ES-I3 (cell line): ENCODE measurements at regions not wholly inside any gene's neighbourhood (a gene's known extent, or its start where the extent isn't known, plus 50 kb on each side); places are given as distances from the start of the nearest gene placed in this dataset.

Experiments used
- H3K36me3 ChIP-seq: 2 replicates; pipeline ENCODE4 v1.6.1; 2013; ENCODE audit warnings: mild to moderate bottlenecking, low read length, control low read depth, moderate library complexity; ENCODE audit not compliant: insufficient read depth
- H3K4me1 ChIP-seq: 2 replicates; pipeline ENCODE4 v1.6.1; 2013; ENCODE audit warnings: mild to moderate bottlenecking, control low read depth, low read length; ENCODE audit not compliant: insufficient read depth
- H3K9ac ChIP-seq: 2 replicates; pipeline ENCODE4 v1.6.1; 2013; ENCODE audit warnings: low read depth, mild to moderate bottlenecking, low read length, moderate library complexity
- H3K9me3 ChIP-seq: 2 replicates; pipeline ENCODE4 v1.6.1; 2013; ENCODE audit warnings: mild to moderate bottlenecking, low read length, moderate library complexity; ENCODE audit not compliant: control insufficient read depth, insufficient read depth

DNA sequence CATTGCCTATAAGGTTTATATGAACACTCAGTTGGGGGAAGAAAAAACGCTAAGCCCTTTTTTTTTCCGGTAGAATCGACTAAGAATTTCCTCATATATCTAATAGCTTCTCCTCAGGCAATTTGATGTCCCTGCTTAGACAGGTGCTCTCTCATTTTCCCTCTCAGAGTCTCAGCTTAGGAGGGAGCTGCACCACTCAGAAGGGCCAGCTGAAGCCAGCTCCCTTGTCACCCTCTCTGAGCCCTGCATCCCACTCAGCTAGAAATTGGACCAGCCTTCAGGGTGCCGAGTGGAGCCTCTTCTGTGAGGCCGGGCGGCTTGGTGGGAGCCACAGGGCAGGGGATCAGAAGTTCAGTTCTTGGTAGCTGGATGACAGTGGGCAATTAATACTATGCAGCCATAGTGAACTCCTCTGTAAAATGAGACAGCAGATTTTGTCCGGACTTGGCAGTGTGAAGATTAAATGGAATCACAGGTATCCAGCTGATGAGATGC lies 368.5 kb downstream of the MAFB start:
- Histone ChIP-seq H3K4me1 (peaks cover 25% of the 10 kb centered on the region), H3K9me3 (no peaks in the 10 kb centered on the region), H3K9ac (no peak overlapping the region), H3K36me3 (no peaks in the 10 kb centered on the region)

DNA sequence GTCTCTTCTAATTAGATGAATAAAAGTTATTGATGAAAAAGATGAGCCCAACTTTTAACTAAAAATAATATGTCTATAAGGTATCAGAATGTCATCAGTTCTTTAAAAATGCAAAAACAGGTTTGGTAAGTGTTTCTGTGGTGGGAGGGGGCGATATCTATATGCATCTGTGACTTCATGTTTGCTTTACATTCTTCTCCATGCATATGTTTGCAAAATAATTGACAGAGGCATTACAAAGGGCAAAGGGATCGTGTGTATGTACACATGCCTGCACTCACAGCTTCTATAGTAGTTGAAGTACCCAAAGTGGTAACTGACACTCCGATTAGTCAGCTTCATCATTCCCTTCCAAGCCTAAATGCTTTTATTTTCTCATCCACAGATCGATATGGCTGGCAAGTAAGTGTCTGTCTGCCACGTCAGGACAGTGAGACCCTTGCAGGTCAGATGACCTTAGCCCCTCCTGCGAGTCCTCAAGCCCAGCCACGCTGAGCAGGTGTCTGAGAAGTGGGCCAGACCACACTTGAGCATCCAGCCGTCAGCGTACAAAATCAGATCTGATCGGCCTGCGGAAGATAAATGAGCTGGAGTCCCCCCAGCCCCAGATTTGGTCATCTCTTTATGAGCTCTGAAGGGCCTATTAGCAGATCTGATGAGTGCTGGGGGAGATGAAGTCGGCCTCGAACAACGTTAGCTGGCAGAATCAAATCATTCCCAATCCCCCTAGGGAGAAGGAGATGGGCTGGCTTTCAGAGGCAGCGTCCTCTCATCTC lies 369.1 kb downstream of the MAFB start:
- no peaks in the 10 kb centered on the region for H3K9me3 ChIP-seq
- peaks cover 25% of the 10 kb centered on the region for H3K4me1 ChIP-seq
- no peak overlapping the region for H3K9ac ChIP-seq
- no peaks in the 10 kb centered on the region for H3K36me3 ChIP-seq

DNA sequence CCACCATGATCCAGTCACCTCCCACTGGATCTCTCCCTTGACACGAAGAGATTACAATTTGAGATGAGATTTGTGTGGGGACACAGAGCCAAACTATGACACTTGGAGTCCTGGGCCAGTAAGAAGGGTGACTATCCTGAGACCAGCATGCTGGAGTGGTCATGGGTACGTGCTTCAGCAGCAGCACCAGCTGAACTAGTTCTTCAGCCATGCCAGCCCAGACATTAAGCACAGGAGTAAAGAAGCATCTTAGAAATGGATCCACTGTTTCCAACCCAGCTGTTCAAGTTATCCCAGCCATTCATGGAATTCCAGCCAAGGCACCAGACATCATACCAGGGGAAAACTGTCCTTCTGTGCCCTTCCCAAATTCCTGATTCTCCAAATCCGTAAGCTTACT lies 370.0 kb downstream of the MAFB start:
- peaks cover 25% of the 10 kb centered on the region for H3K4me1 ChIP-seq
- H3K36me3 ChIP-seq = no peaks in the 10 kb centered on the region
- H3K9me3 ChIP-seq = no peaks in the 10 kb centered on the region
- no peak overlapping the region for H3K9ac ChIP-seq

DNA sequence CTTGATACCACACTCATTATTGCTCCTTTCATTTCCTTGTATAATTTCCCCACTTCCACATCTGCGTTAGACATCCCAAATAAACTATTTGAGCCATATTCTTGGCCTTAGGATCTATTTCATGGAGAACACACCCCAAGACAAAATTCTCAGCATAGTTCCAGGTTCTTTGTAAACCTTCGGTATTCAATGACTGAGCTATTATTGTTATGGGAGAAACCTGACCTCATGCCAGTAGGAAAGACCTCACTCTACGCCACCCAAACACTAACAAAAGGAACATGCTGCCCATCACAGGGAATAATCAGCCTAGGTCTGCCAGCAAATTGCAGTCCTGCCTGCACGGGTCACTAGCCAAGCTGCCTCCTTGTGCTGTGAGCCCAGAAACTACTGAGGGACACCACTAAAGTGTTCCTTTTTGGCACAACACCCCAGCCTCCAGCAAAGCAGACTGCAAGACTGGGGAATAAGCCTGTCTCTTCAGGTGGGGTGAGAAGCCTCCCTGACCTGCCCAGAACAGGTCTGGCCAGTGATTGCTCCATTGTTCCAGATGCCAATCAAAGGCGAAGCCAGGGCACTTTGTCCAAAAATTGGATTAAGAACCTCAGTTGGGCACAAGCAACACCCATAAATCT lies 371.8 kb downstream of the MAFB start:
- Histone ChIP-seq H3K9me3 (no peaks in the 10 kb centered on the region), H3K9ac (no peak overlapping the region), H3K36me3 (no peaks in the 10 kb centered on the region), H3K4me1 (peaks cover 10% of the 10 kb centered on the region)

DNA sequence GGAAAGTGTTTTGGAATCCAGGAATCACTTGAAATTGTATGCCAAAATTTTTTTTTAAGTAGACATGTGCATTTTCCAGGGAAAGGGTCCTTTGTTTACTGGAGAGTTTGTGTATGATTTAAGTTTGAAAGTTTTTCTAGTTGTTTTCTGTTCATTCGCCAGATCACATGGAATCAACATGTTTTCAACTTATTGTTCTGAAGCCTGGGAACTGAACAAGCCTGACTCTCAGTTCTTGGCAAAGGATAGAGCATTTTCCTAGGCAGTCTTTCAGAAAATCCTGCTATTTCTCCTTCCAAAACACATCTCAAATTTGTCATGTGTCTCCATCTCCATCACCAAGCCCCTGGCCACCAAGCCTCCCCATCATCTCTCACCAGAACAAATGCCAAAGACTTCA lies 374.8 kb downstream of the MAFB start:
- H3K9ac ChIP-seq = no peak overlapping the region
- peaks cover 9% of the 10 kb centered on the region for H3K4me1 ChIP-seq
- no peaks in the 10 kb centered on the region for H3K9me3 ChIP-seq
- H3K36me3 ChIP-seq = no peaks in the 10 kb centered on the region

DNA sequence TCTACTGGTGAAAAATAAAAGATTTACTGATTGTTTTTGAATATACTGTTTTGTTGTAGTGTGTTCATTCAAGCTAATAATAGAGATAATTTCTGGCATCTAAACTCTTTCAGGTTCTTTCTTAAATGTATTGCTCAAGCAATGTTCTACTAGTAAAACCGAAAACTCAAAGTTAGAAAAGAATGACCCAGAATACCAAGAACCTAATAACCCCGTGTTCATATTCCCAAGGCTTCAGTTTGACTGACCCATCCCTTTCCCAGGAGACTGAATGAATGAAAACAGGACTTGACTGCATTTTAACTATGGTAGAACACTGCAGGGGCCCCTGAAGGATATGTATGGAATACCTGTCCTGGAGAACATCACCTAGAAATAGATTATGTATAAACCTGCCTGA lies 375.3 kb downstream of the MAFB start:
- Histone ChIP-seq H3K4me1 (peaks cover 9% of the 10 kb centered on the region), H3K36me3 (no peaks in the 10 kb centered on the region), H3K9me3 (no peaks in the 10 kb centered on the region), H3K9ac (no peak overlapping the region)

DNA sequence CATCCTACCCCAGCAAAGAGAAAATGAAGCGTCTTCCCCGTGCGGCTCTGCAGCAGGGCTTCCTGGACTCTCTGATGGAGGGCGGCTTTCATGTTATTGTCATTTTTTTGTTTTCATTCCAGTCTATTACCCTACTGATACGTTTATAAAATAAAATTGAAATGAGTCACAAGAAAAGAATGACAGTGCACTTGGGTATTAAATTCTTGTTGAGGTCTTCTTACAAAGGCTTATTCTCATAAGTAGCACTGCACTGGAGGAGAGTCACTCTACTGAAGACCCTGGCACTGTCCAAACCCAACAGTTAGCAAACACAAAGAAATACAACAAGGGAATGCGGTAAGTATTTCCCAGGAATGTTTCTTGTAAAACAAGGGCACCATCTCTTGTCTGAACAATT lies 379.3 kb downstream of the MAFB start:
- no peaks in the 10 kb centered on the region for H3K36me3 ChIP-seq
- H3K9me3 ChIP-seq = no peaks in the 10 kb centered on the region
- H3K9ac ChIP-seq = no peak overlapping the region
- H3K4me1 ChIP-seq = no peaks in the 10 kb centered on the region; the same call in 1 of the 2 replicates

DNA sequence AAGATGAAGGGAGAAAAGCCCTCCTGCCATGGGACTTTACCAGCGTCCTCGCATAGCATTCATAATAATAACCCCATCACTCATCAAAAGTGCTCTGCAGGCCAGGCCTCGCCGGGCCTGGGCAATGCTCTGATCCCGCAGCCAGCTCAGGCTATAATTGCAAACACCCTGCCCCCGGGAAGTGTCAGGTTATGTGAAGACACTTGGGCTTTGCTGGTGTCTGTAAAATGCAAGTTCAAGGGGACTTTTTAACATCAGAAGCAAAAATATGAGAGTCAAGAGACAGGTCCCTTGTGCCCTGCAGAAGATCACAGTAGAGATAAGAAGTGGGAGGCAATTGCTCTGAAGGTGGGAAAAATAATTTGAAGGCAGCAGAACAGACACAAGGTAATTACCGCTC lies 381.0 kb downstream of the MAFB start:
- Histone ChIP-seq H3K9me3 (no peaks in the 10 kb centered on the region), H3K36me3 (no peaks in the 10 kb centered on the region), H3K9ac (no peak overlapping the region), H3K4me1 (peaks cover 5% of the 10 kb centered on the region; the same call in 1 of the 2 replicates)

DNA sequence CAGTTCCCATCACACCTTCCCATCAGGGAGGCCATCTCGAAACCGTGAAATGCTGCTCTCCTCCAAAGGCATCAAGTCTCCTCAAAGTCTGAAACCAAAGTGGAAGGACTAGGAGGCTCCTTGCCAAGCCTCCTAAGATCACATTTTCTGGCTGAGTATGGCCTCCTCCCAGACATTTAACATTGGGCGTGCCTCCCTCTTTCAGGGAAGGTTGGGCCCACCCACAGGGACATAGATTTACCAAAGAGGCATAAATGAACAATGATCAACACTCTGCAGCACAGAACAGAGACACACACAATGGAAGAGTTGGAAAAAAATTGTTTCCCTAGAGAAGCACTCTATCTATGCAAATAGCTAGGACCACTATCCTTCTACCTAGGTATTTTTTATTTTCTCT lies 381.8 kb downstream of the MAFB start:
- H3K9ac ChIP-seq = no peak overlapping the region
- peaks cover 5% of the 10 kb centered on the region; the same call in 1 of the 2 replicates for H3K4me1 ChIP-seq
- no peaks in the 10 kb centered on the region for H3K9me3 ChIP-seq
- no peaks in the 10 kb centered on the region for H3K36me3 ChIP-seq

DNA sequence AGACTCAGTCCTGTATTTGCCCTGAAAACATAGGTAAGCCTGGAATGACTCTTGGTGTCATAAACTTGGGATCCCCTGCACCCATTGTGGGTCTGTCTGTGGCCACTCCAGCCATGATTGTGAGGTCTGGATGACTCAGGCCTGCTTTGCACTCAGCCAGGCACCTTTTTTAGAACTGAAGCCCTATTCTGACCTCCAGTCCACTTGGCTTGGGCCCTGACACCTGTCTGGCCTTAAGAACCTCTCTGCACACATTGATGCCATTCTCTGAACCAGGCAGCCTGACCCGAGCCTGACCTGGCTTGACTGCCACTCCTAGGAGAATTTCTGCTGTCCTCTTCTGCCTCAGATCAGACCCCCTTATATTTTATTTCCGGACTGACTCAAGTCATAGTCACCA lies 383.7 kb downstream of the MAFB start:
- H3K9ac ChIP-seq = no peak overlapping the region
- H3K4me1 ChIP-seq = peaks cover 5% of the 10 kb centered on the region; the same call in 1 of the 2 replicates
- no peaks in the 10 kb centered on the region for H3K36me3 ChIP-seq
- H3K9me3 ChIP-seq = no peaks in the 10 kb centered on the region

DNA sequence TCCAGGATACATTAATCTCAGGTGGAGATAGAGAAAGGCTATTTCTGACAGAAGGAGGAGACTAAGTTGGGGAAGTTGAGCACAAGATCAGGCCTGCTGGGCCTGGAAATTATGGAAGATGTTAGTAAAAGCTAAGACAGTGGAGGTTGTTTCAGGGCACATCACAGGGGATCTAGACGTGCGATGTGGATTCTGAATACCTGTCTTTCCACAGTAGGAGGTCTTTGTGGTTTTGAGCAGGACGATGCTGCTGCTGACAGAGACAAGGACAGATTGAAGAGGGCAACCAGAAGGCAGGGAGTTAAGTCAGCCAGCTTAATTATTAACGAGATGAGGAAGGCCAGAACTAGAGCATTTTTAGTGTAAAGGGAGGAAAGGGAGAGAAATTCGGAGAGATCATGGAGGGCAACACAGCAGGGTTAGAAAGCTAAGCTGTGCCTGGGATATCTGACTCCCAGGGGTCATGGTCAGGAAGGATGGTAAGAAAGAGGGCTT lies 384.9 kb downstream of the MAFB start:
- Histone ChIP-seq H3K9ac (no peak overlapping the region), H3K9me3 (no peaks in the 10 kb centered on the region), H3K36me3 (no peaks in the 10 kb centered on the region), H3K4me1 (peaks cover 5% of the 10 kb centered on the region; the same call in 1 of the 2 replicates)

DNA sequence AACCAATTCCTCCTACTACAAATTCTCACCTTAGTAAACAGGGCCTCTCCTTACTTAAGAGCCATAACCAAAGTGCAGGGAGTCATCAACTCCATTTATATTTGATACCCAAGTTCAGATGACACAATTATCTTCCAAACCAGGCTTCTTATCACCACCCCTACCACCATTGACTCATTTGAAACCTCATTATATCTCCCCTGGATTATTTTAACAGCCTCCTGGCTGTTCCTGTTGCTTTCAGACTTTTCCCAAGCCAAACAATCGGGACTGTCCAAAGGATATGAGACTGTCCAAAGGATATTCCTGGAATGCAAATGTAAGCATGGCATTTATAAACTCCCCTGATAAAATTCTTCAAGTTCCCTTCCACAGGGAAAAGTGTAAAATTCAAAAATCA lies 394.3 kb downstream of the MAFB start:
- Histone ChIP-seq H3K9me3 (no peaks in the 10 kb centered on the region), H3K9ac (no peak overlapping the region), H3K36me3 (no peaks in the 10 kb centered on the region), H3K4me1 (no peaks in the 10 kb centered on the region)

DNA sequence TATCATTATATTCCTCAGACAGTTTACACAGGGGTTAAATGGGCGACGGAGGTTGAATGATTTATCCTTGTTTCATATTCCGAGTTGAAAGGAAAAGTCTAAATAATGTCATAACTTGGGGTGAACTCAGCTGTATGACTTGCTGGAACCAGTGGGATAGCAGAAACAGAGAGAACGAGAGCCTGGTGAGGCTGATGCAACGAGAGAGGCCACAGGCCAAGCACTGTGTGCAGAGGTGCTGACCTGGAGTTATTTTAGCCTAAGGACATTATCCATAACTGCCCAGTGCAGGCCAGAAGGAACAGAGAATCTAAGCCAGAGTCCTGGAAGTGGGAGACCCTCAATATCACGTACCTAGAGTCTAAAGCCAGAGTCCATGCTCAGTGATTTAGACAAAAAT lies 394.9 kb downstream of the MAFB start:
- Histone ChIP-seq H3K9me3 (no peaks in the 10 kb centered on the region), H3K9ac (no peak overlapping the region), H3K36me3 (no peaks in the 10 kb centered on the region), H3K4me1 (peaks cover 3% of the 10 kb centered on the region; the same call in 1 of the 2 replicates)

DNA sequence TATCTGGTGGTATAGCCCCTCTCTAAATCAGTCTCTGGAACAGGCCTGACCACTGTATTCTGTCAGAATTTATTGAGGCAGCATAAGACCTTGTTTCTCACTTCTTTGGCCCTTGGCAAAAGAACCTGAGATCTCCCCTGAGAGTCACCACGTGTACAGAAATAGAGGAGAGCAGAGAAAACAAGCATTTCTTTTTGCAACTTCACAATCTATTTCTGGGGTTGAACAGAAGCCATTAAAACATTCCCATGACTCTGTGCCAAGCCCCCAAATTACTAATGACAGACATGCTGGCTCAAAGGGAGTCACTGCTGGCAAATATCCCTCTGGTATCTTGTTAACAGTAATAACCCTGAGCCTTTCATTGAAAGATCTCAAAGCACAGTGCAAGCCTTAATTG lies 395.3 kb downstream of the MAFB start:
- no peaks in the 10 kb centered on the region for H3K36me3 ChIP-seq
- peaks cover 3% of the 10 kb centered on the region; the same call in 1 of the 2 replicates for H3K4me1 ChIP-seq
- H3K9me3 ChIP-seq = no peaks in the 10 kb centered on the region
- H3K9ac ChIP-seq = no peak overlapping the region
